GM23248 (cell line): ENCODE measurements at regions not wholly inside any gene's neighbourhood (a gene's known extent, or its start where the extent isn't known, plus 50 kb on each side); places are given as distances from the start of the nearest gene placed in this dataset.
A peak's percentile ranks its signal among the peaks of the same experiment; 100 is the strongest.

Experiments used
- DNase-seq: peaks from one replicate; pipeline ENCODE4 v3.0.0-alpha.2; 2015
- H2AFZ ChIP-seq: fragments of 200-600 bp; sonication (generic); 2 replicates; pipeline ENCODE4 v1.6.1; 2016; ENCODE audit warnings: antibody characterized with exemption
- H3F3A ChIP-seq: fragments of 200-600 bp; sonication (generic); 2 replicates; pipeline ENCODE4 v1.6.1; 2016; ENCODE audit warnings: mild to moderate bottlenecking, antibody characterized with exemption, mixed run types; ENCODE audit not compliant: insufficient read depth
- H3K27ac ChIP-seq: fragments of 200-600 bp; sonication (generic); 2 replicates; pipeline ENCODE4 v1.5.1; 2016; ENCODE audit warnings: mild to moderate bottlenecking
- H3K27me3 ChIP-seq: fragments of 200-600 bp; sonication (generic); replicated peaks from 2 replicates; pipeline ENCODE4 v1.6.1; 2016; ENCODE audit warnings: mild to moderate bottlenecking; ENCODE audit not compliant: insufficient read depth
- H3K36me3 ChIP-seq: fragments of 200-600 bp; sonication (generic); 2 replicates; pipeline ENCODE4 v1.6.1; 2016; ENCODE audit warnings: low read depth, mild to moderate bottlenecking
- H3K4me1 ChIP-seq: fragments of 200-600 bp; sonication (generic); 2 replicates; pipeline ENCODE4 v1.6.1; 2016; ENCODE audit warnings: mild to moderate bottlenecking; ENCODE audit not compliant: insufficient read depth
- H3K4me2 ChIP-seq: fragments of 200-600 bp; sonication (generic); one replicate; pipeline ENCODE4 v1.6.1; 2016; ENCODE audit warnings: mild to moderate bottlenecking; ENCODE audit not compliant: unreplicated experiment
- H3K4me3 ChIP-seq: fragments of 200-600 bp; sonication (generic); 2 replicates; pipeline ENCODE4 v1.5.1; 2016; ENCODE audit warnings: mild to moderate bottlenecking
- H3K79me2 ChIP-seq: fragments of 200-600 bp; sonication (generic); 2 replicates; pipeline ENCODE4 v1.6.1; 2016; ENCODE audit warnings: mild to moderate bottlenecking; ENCODE audit not compliant: insufficient read depth
- H3K9ac ChIP-seq: fragments of 200-600 bp; sonication (generic); 2 replicates; pipeline ENCODE4 v1.6.1; 2016; ENCODE audit warnings: mild to moderate bottlenecking
- H3K9me2 ChIP-seq: fragments of 200-600 bp; sonication (generic); 2 replicates; pipeline ENCODE4 v1.6.1; 2016; ENCODE audit warnings: mixed run types, mild to moderate bottlenecking, moderate library complexity; ENCODE audit not compliant: insufficient read depth
- H3K9me3 ChIP-seq: fragments of 200-600 bp; sonication (generic); one replicate; pipeline ENCODE4 v1.6.1; 2017; ENCODE audit warnings: low read depth
- H4K20me1 ChIP-seq: fragments of 200-600 bp; sonication (generic); 2 replicates; pipeline ENCODE4 v1.6.0; 2016; ENCODE audit not compliant: insufficient read depth
- EZH2 ChIP-seq: fragments of 200-600 bp; sonication (generic); IDR thresholded peaks from 2 replicates; pipeline ENCODE4 v1.6.1; 2018; ENCODE audit warnings: antibody characterized with exemption, mild to moderate bottlenecking; ENCODE audit not compliant: insufficient read depth, poor library complexity, severe bottlenecking
- EZH2phosphoT487 ChIP-seq: fragments of 200-600 bp; sonication (generic); IDR thresholded peaks from 2 replicates; pipeline ENCODE4 v1.6.1; 2018; ENCODE audit warnings: antibody characterized with exemption, moderate library complexity, mild to moderate bottlenecking, low read depth; ENCODE audit not compliant: insufficient read depth
- WGBS, 2 experiments: methylation state at CpG; one replicate each; pipeline ENCODE4 v1.1.6; 2015 to 2017; ENCODE audit warnings: low lambda C conversion rate in 2 of 2, low coverage in 1 of 2; ENCODE audit errors: missing lambda C conversion rate in 2 of 2; 5-methylcytosine and 5-hydroxymethylcytosine counted together
- in situ Hi-C: fragments of 300-500 bp; cut with MboI; formaldehyde crosslinking; loops from 2 replicates; pipeline ENCODE4 v1.15.0; 2020

GRCh38 chr2:12507295-12507694 lies 209.4 kb upstream of the TRIB2 start:
- Histone ChIP-seq H3K4me1 (peaks cover 45% of the 10 kb centered on the region), H3F3A (peaks cover 24% of the 10 kb centered on the region), H3K36me3 (no peaks in the 10 kb centered on the region), H3K9ac (no peak overlapping the region), H3K27me3 (no peaks in the 10 kb centered on the region), H3K9me3 (no peaks in the 10 kb centered on the region), H4K20me1 (no peaks in the 10 kb centered on the region), H2AFZ (no peak overlapping the region), H3K4me2 (peak overlapping the region; percentile 29), H3K9me2 (no peaks in the 10 kb centered on the region), H3K4me3 (no peak overlapping the region), H3K27ac (no peak overlapping the region), H3K79me2 (no peaks in the 10 kb centered on the region)
- in situ Hi-C loops: no loop called here
- peak; percentile 95 for DNase-seq
- TF ChIP-seq EZH2: no peak
- TF ChIP-seq EZH2phosphoT487: 0 out of 2 replicates have a peak, but pooled peaks have one; percentile 84
- 21 to 23% methylated on average over 7 of the region's 7 CpGs for WGBS, 2 experiments

- in situ Hi-C loops: no loop called here
- H3K36me3 ChIP-seq: no peaks in the 10 kb centered on the region
- no peaks in the 10 kb centered on the region for H3K9me2 ChIP-seq
- H3K4me3 ChIP-seq: no peak overlapping the region
- no peaks in the 10 kb centered on the region for H3K27me3 ChIP-seq
- no peak overlapping the region for H3K4me2 ChIP-seq
- H3K9ac ChIP-seq: no peak overlapping the region
- no peaks in the 10 kb centered on the region for H3K79me2 ChIP-seq
- no peak for DNase-seq
- peaks cover 19% of the 10 kb centered on the region for H3F3A ChIP-seq
- H3K27ac ChIP-seq: no peak overlapping the region
- H4K20me1 ChIP-seq: no peaks in the 10 kb centered on the region
- no peaks in the 10 kb centered on the region for H3K9me3 ChIP-seq
- no peak overlapping the region for H2AFZ ChIP-seq
- H3K4me1 ChIP-seq: peaks cover 18% of the 10 kb centered on the region
- TF ChIP-seq EZH2: no peak
- no peak for TF ChIP-seq EZH2phosphoT487
These were observed 206.7 kb upstream of the TRIB2 start for GRCh38 chr2:12510070-12510469.

DNA sequence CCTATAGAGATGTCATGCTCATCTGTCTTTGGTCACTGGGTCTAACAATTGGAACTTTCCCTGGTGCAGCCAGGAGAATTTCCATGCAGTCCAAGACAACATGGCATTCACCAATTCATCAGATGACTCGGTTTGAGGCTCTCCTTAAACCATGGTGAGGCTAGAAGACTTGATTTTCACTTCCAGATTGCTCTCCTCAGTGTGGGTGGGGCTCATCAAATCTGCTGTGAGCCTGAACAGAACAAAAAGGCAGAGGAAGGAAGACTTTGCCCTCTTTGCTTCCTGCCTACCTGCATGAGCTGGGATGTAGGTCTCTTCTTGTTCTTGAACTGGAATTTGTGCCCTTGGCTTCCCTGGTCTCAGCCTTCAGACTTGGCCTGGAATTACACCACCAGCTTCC lies 203.4 kb upstream of the TRIB2 start:
- Histone ChIP-seq H3K4me1 (no peaks in the 10 kb centered on the region), H2AFZ (no peak overlapping the region), H3K4me3 (no peak overlapping the region), H3K27ac (no peak overlapping the region), H3K9ac (no peak overlapping the region), H3K9me3 (no peaks in the 10 kb centered on the region), H3K36me3 (no peaks in the 10 kb centered on the region), H3K79me2 (no peaks in the 10 kb centered on the region), H3K9me2 (no peaks in the 10 kb centered on the region), H3K4me2 (no peak overlapping the region), H3K27me3 (no peaks in the 10 kb centered on the region), H3F3A (peaks cover 3% of the 10 kb centered on the region; the same call in 1 of the 2 replicates), H4K20me1 (no peaks in the 10 kb centered on the region)
- in situ Hi-C loops: no loop called here
- no peak for DNase-seq
- TF ChIP-seq EZH2 (no peak), EZH2phosphoT487 (no peak)
- 82 to 84% methylated on average over 1 of the region's 1 CpG for WGBS, 2 experiments

DNA sequence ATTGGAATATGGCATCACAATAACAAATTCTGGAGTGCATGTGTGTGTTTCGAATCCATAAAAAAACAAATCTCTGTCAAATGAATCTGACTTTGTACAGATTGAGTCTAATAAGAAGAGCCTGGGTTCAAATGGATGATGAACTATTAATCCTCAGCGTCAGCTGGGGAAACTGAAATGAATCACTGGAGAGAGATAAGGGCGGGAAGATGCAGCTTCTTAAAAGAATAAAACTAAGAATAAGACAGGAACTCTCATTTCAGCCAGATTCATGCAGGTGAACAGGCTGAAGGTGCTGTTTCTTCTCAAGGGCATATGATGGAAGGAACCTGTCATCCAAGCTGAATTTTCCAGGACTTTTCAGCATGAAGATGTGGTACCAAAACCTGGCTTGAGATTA lies 202.6 kb upstream of the TRIB2 start:
- 0 out of 2 replicates have a peak, but pooled peaks cover 3% of the 10 kb centered on the region for H3F3A ChIP-seq
- no peak for DNase-seq
- H3K4me2 ChIP-seq: no peak overlapping the region
- no peak overlapping the region for H2AFZ ChIP-seq
- no peak overlapping the region for H3K9ac ChIP-seq
- no peaks in the 10 kb centered on the region for H3K79me2 ChIP-seq
- in situ Hi-C loops: no loop called here
- H3K9me2 ChIP-seq: no peaks in the 10 kb centered on the region
- H3K36me3 ChIP-seq: no peaks in the 10 kb centered on the region
- no peaks in the 10 kb centered on the region for H3K4me1 ChIP-seq
- TF ChIP-seq EZH2phosphoT487 (no peak), EZH2 (no peak)
- WGBS, 2 experiments: 82 to 87% methylated on average over 3 of the region's 3 CpGs
- no peaks in the 10 kb centered on the region for H3K9me3 ChIP-seq
- H4K20me1 ChIP-seq: no peaks in the 10 kb centered on the region
- no peak overlapping the region for H3K4me3 ChIP-seq
- no peaks in the 10 kb centered on the region for H3K27me3 ChIP-seq
- no peak overlapping the region for H3K27ac ChIP-seq
